ENCODE measurements at regions not wholly inside any gene's neighbourhood (a gene's known extent, or its start where the extent isn't known, plus 50 kb on each side); places are given as distances from the start of the nearest gene placed in this dataset.

GRCh38 chr3:176816937-176817336, 380.3 kb downstream of the TBL1XR1 start (continued):
- TF ChIP-seq ATF3 (IDR thresholded peaks at IDR 0.05): no peak
- TF ChIP-seq ATF3 (CRISPR knock-in tag; conservative IDR thresholded peaks at IDR 0.05): no peak
- no peak for TF ChIP-seq ZNF277 (CRISPR knock-in tag; IDR thresholded peaks at IDR 0.05; ENCODE audit: borderline replicate concordance)

GRCh38 chr3:176814285-176814684, 383.0 kb downstream of the TBL1XR1 start:
- no peaks in the 10 kb centered on the region for H3K9me1 ChIP-seq (ENCODE audit: control insufficient read depth, insufficient read depth, low read length)
- no TSS peak for BruUV-seq (replicated peaks)
- ChIA-PET POLR2A (no interaction called here), CTCF (ENCODE audit: low intra/inter-chr PET ratio) (no interaction called here)
- FAIRE-seq (peak; percentile 40), DNase-seq (ENCODE audit: extremely low read depth in 1 of 4, low spot score in 3 of 4) (peak; percentile 9 to 74 (median 34)), ATAC-seq (peak; percentile 100)
- no peaks in the 10 kb centered on the region for H4K20me1 ChIP-seq (replicated peaks; ENCODE audit: control insufficient read depth, insufficient read depth, low read length)
- no peaks in the 10 kb centered on the region for H3K79me2 ChIP-seq (ENCODE audit: control insufficient read depth, insufficient read depth, low read length)
- intact Hi-C loops (cut with micrococcal nuclease) (loop anchor here (2.0 kb wide), 1 partner anchor 299 kb away; no protein-coding TSS in a partner anchor), in situ Hi-C loops (cut with MboI) (no loop called here)
- no peak overlapping the region for H2AFZ ChIP-seq (ENCODE audit: low read depth, low read length)
- H3K27me3 ChIP-seq (ENCODE audit: control insufficient read depth in 2 of 2, insufficient read depth in 2 of 2, low read length in 2 of 2): no peaks in the 10 kb centered on the region
- H3K9ac ChIP-seq (ENCODE audit: insufficient read depth in 1 of 2, low read depth in 2 of 2, low read length in 2 of 2): no peak overlapping the region
- H3K27ac ChIP-seq (ENCODE audit: extremely low read depth, low read depth, low read length): no peak overlapping the region
- H3K4me1 ChIP-seq (replicated peaks in 1 of 2; ENCODE audit: control insufficient read depth in 2 of 2, insufficient read depth in 2 of 2, low read length in 2 of 2): no peaks in the 10 kb centered on the region
- no peaks in the 10 kb centered on the region for H3K36me3 ChIP-seq (ENCODE audit: control insufficient read depth, insufficient read depth, low read length)
- no peaks in the 10 kb centered on the region for H3K9me3 ChIP-seq (replicated peaks; ENCODE audit: control insufficient read depth, insufficient read depth, low read depth, low read length)
- H3K4me2 ChIP-seq (ENCODE audit: insufficient read depth, low read length): no peak overlapping the region
- 4% methylated on average over 12 of the region's 12 CpGs for WGBS (ENCODE audit: insufficient coverage, low coverage, missing lambda C conversion rate)
- H3K4me3 ChIP-seq: no peak overlapping the region
- peak; percentile 68 to 76 (median 71) for TF ChIP-seq CTCF (IDR thresholded peaks at IDR 0.05 in 2 of 3, conservative IDR thresholded peaks at IDR 0.05 in 1 of 3; ENCODE audit: insufficient read depth in 2 of 3, low read depth in 1 of 3, low read length in 3 of 3)
- no peak for TF ChIP-seq MNT (conservative IDR thresholded peaks at IDR 0.05)
- TF ChIP-seq RAD21 (CRISPR knock-in tag; conservative IDR thresholded peaks at IDR 0.05 in 1 of 2, IDR thresholded peaks at IDR 0.05 in 1 of 2): peak; percentile 40 to 61
- 0 out of 2 replicates have a peak, but pooled peaks have one; percentile 13 for TF ChIP-seq ATF7 (IDR thresholded peaks at IDR 0.05)
- TF ChIP-seq YY1 (IDR thresholded peaks at IDR 0.05; ENCODE audit: borderline replicate concordance in 1 of 3, control insufficient read depth in 1 of 3, extremely low read depth in 1 of 3, insufficient read depth in 3 of 3, insufficient read length in 1 of 3, insufficient replicate concordance in 2 of 3, low read depth in 1 of 3, low read length in 2 of 3): peak in 1 of 3 experiments; percentile 17
- TF ChIP-seq SMC3 (conservative IDR thresholded peaks at IDR 0.05; ENCODE audit: insufficient read depth, low read depth, low read length): peak; percentile 47; the same call in 1 of the 2 replicates
- TF ChIP-seq STAG1 (CRISPR knock-in tag; IDR thresholded peaks at IDR 0.05; ENCODE audit: borderline replicate concordance): no peak
- no peak for TF ChIP-seq HEY1 (CRISPR knock-in tag; IDR thresholded peaks at IDR 0.05; ENCODE audit: borderline replicate concordance)

All from K562 (cell line).